Right lobe of liver (tissue), 4 donors: ENCODE measurements at regions not wholly inside any gene's neighbourhood (a gene's known extent, or its start where the extent isn't known, plus 50 kb on each side); places are given as distances from the start of the nearest gene placed in this dataset.

Experiments
- POLR2A ChIP-seq: fragments of 450-650 bp; IDR thresholded peaks from one replicate; pipeline ENCODE4 v1.6.1; 2017; ENCODE audit warnings: antibody characterized with exemption, mild to moderate bottlenecking
- TF ChIP-seq, protein P1 (sequence below), 4 donors: fragments of 200-600 bp in 3 of 4; fragments of 450-650 bp in 1 of 4; IDR thresholded peaks; one replicate each; pipeline versions ENCODE4 v1.5.1 to v1.8.0; 2016 to 2022; ENCODE audit warnings: antibody characterized with exemption in 4 of 4, mild to moderate bottlenecking in 2 of 4
- donor health status: DM: no; HTN: no; CAD: no.
- donor health status: DM: no; HTN: no; CAD: no.
- donor health status: DM: no; HTN: yes; CAD: no.

GRCh38 chr3:94799420-94800060, 736.7 kb downstream of the NSUN3 start:
- TF ChIP-seq, protein P1, sequence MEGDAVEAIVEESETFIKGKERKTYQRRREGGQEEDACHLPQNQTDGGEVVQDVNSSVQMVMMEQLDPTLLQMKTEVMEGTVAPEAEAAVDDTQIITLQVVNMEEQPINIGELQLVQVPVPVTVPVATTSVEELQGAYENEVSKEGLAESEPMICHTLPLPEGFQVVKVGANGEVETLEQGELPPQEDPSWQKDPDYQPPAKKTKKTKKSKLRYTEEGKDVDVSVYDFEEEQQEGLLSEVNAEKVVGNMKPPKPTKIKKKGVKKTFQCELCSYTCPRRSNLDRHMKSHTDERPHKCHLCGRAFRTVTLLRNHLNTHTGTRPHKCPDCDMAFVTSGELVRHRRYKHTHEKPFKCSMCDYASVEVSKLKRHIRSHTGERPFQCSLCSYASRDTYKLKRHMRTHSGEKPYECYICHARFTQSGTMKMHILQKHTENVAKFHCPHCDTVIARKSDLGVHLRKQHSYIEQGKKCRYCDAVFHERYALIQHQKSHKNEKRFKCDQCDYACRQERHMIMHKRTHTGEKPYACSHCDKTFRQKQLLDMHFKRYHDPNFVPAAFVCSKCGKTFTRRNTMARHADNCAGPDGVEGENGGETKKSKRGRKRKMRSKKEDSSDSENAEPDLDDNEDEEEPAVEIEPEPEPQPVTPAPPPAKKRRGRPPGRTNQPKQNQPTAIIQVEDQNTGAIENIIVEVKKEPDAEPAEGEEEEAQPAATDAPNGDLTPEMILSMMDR (IDR thresholded peaks at IDR 0.05), result no peak
- no peak for TF ChIP-seq POLR2A
